ENCODE measurements at regions not wholly inside any gene's neighbourhood (a gene's known extent, or its start where the extent isn't known, plus 50 kb on each side); places are given as distances from the start of the nearest gene placed in this dataset.
"Not testable (repeated sequence)": the region's sequence is repeated elsewhere in the genome, so short reads cannot be mapped to it uniquely, and the experiment has no call there.

GRCh38 chr1:120972863-120973262, 83.3 kb downstream of the PPIAL4A start:
- H2AFZ ChIP-seq (ENCODE audit: low read depth, low read length, severe bottlenecking); H4K20me1 ChIP-seq (ENCODE audit: low read depth, low read length); H3K9me3 ChIP-seq (ENCODE audit: insufficient read depth, low read length); H3K27me3 ChIP-seq (ENCODE audit: low read length); H3F3A ChIP-seq (ENCODE audit: insufficient read depth); H3K79me2 ChIP-seq (ENCODE audit: insufficient read depth, low read length); H3K4me3 ChIP-seq (ENCODE audit: insufficient read depth, low read length, poor library complexity, severe bottlenecking); H3K27ac ChIP-seq (ENCODE audit: low read depth, low read length); H3K9ac ChIP-seq (ENCODE audit: low read length); H3K9me2 ChIP-seq (replicated peaks; ENCODE audit: insufficient read depth, low read length); H3K4me2 ChIP-seq (ENCODE audit: low read depth, low read length, poor library complexity, severe bottlenecking); H3K36me3 ChIP-seq (ENCODE audit: low read length): not testable (repeated sequence)

GRCh38 chr1:120973836-120974235, 84.3 kb downstream of the PPIAL4A start:
- not testable (repeated sequence) for H3K9me2 ChIP-seq (replicated peaks; ENCODE audit: insufficient read depth, low read length); H3K27ac ChIP-seq (ENCODE audit: low read depth, low read length); H3K79me2 ChIP-seq (ENCODE audit: insufficient read depth, low read length); H3K27me3 ChIP-seq (ENCODE audit: low read length); H2AFZ ChIP-seq (ENCODE audit: low read depth, low read length, severe bottlenecking); H3F3A ChIP-seq (ENCODE audit: insufficient read depth); H3K9ac ChIP-seq (ENCODE audit: low read length); H3K4me2 ChIP-seq (ENCODE audit: low read depth, low read length, poor library complexity, severe bottlenecking); H3K9me3 ChIP-seq (ENCODE audit: insufficient read depth, low read length); H4K20me1 ChIP-seq (ENCODE audit: low read depth, low read length); H3K36me3 ChIP-seq (ENCODE audit: low read length); H3K4me3 ChIP-seq (ENCODE audit: insufficient read depth, low read length, poor library complexity, severe bottlenecking)

GRCh38 chr1:120977279-120977678, 87.7 kb downstream of the PPIAL4A start:
- H2AFZ ChIP-seq (ENCODE audit: low read depth, low read length, severe bottlenecking); H3K9ac ChIP-seq (ENCODE audit: low read length); H3K9me2 ChIP-seq (replicated peaks; ENCODE audit: insufficient read depth, low read length); H3K27ac ChIP-seq (ENCODE audit: low read depth, low read length); H3K4me2 ChIP-seq (ENCODE audit: low read depth, low read length, poor library complexity, severe bottlenecking); H3K4me3 ChIP-seq (ENCODE audit: insufficient read depth, low read length, poor library complexity, severe bottlenecking); H3K79me2 ChIP-seq (ENCODE audit: insufficient read depth, low read length); H3K9me3 ChIP-seq (ENCODE audit: insufficient read depth, low read length); H4K20me1 ChIP-seq (ENCODE audit: low read depth, low read length); H3F3A ChIP-seq (ENCODE audit: insufficient read depth); H3K36me3 ChIP-seq (ENCODE audit: low read length); H3K27me3 ChIP-seq (ENCODE audit: low read length): not testable (repeated sequence)

GRCh38 chr1:120981489-120982094, 92.0 kb downstream of the PPIAL4A start:
- not testable (repeated sequence) for H2AFZ ChIP-seq (ENCODE audit: low read depth, low read length, severe bottlenecking); H3K79me2 ChIP-seq (ENCODE audit: insufficient read depth, low read length); H3K9ac ChIP-seq (ENCODE audit: low read length); H3K9me3 ChIP-seq (ENCODE audit: insufficient read depth, low read length); H3K4me2 ChIP-seq (ENCODE audit: low read depth, low read length, poor library complexity, severe bottlenecking); H3K27ac ChIP-seq (ENCODE audit: low read depth, low read length); H4K20me1 ChIP-seq (ENCODE audit: low read depth, low read length); H3K4me3 ChIP-seq (ENCODE audit: insufficient read depth, low read length, poor library complexity, severe bottlenecking); H3K9me2 ChIP-seq (replicated peaks; ENCODE audit: insufficient read depth, low read length); H3F3A ChIP-seq (ENCODE audit: insufficient read depth); H3K27me3 ChIP-seq (ENCODE audit: low read length); H3K36me3 ChIP-seq (ENCODE audit: low read length)

- not testable (repeated sequence) for H3K9me2 ChIP-seq (replicated peaks; ENCODE audit: insufficient read depth, low read length); H3K36me3 ChIP-seq (ENCODE audit: low read length); H3K9ac ChIP-seq (ENCODE audit: low read length); H3F3A ChIP-seq (ENCODE audit: insufficient read depth); H2AFZ ChIP-seq (ENCODE audit: low read depth, low read length, severe bottlenecking); H3K27me3 ChIP-seq (ENCODE audit: low read length); H4K20me1 ChIP-seq (ENCODE audit: low read depth, low read length); H3K4me3 ChIP-seq (ENCODE audit: insufficient read depth, low read length, poor library complexity, severe bottlenecking); H3K9me3 ChIP-seq (ENCODE audit: insufficient read depth, low read length); H3K79me2 ChIP-seq (ENCODE audit: insufficient read depth, low read length); H3K4me2 ChIP-seq (ENCODE audit: low read depth, low read length, poor library complexity, severe bottlenecking); H3K27ac ChIP-seq (ENCODE audit: low read depth, low read length)
Measured at GRCh38 chr1:120994614-120995013, 105.0 kb downstream of the PPIAL4A start.

- H3F3A ChIP-seq (ENCODE audit: insufficient read depth); H4K20me1 ChIP-seq (ENCODE audit: low read depth, low read length); H3K4me3 ChIP-seq (ENCODE audit: insufficient read depth, low read length, poor library complexity, severe bottlenecking); H3K36me3 ChIP-seq (ENCODE audit: low read length); H3K27me3 ChIP-seq (ENCODE audit: low read length); H3K9me3 ChIP-seq (ENCODE audit: insufficient read depth, low read length); H3K4me2 ChIP-seq (ENCODE audit: low read depth, low read length, poor library complexity, severe bottlenecking); H3K27ac ChIP-seq (ENCODE audit: low read depth, low read length); H3K79me2 ChIP-seq (ENCODE audit: insufficient read depth, low read length); H3K9ac ChIP-seq (ENCODE audit: low read length); H2AFZ ChIP-seq (ENCODE audit: low read depth, low read length, severe bottlenecking); H3K9me2 ChIP-seq (replicated peaks; ENCODE audit: insufficient read depth, low read length): not testable (repeated sequence)
Measured at GRCh38 chr1:120995025-120995424, 105.5 kb downstream of the PPIAL4A start.

- H3K9ac ChIP-seq (ENCODE audit: low read length); H3K79me2 ChIP-seq (ENCODE audit: insufficient read depth, low read length); H3K36me3 ChIP-seq (ENCODE audit: low read length); H3K9me2 ChIP-seq (replicated peaks; ENCODE audit: insufficient read depth, low read length); H3K27ac ChIP-seq (ENCODE audit: low read depth, low read length); H3F3A ChIP-seq (ENCODE audit: insufficient read depth); H3K4me2 ChIP-seq (ENCODE audit: low read depth, low read length, poor library complexity, severe bottlenecking); H3K27me3 ChIP-seq (ENCODE audit: low read length); H3K4me3 ChIP-seq (ENCODE audit: insufficient read depth, low read length, poor library complexity, severe bottlenecking); H2AFZ ChIP-seq (ENCODE audit: low read depth, low read length, severe bottlenecking); H4K20me1 ChIP-seq (ENCODE audit: low read depth, low read length); H3K9me3 ChIP-seq (ENCODE audit: insufficient read depth, low read length): not testable (repeated sequence)
Measured at GRCh38 chr1:121001090-121001726, 111.6 kb downstream of the PPIAL4A start.

GRCh38 chr1:121003230-121003629, 113.7 kb downstream of the PPIAL4A start:
- not testable (repeated sequence) for H4K20me1 ChIP-seq (ENCODE audit: low read depth, low read length); H3K36me3 ChIP-seq (ENCODE audit: low read length); H3K4me2 ChIP-seq (ENCODE audit: low read depth, low read length, poor library complexity, severe bottlenecking); H3K9me3 ChIP-seq (ENCODE audit: insufficient read depth, low read length); H3K79me2 ChIP-seq (ENCODE audit: insufficient read depth, low read length); H3K4me3 ChIP-seq (ENCODE audit: insufficient read depth, low read length, poor library complexity, severe bottlenecking); H3K9me2 ChIP-seq (replicated peaks; ENCODE audit: insufficient read depth, low read length); H3K27me3 ChIP-seq (ENCODE audit: low read length); H3K9ac ChIP-seq (ENCODE audit: low read length); H2AFZ ChIP-seq (ENCODE audit: low read depth, low read length, severe bottlenecking); H3F3A ChIP-seq (ENCODE audit: insufficient read depth); H3K27ac ChIP-seq (ENCODE audit: low read depth, low read length)
